SK-N-SH treated with all-trans-retinoic acid at 6 μM for 48 hours (cell line): ENCODE measurements at regions not wholly inside any gene's neighbourhood (a gene's known extent, or its start where the extent isn't known, plus 50 kb on each side); places are given as distances from the start of the nearest gene placed in this dataset.

Source experiments
- ATAC-seq: fragments of 200-7000 bp; cut with Tn5 transposase; 3 replicates; pipeline ENCODE4 v1.9.1; 2020; ENCODE audit warnings: mild to moderate bottlenecking, moderate library complexity
- ARNTL ChIP-seq: fragments of 450-650 bp; formaldehyde crosslinking; IDR thresholded peaks from 2 replicates; pipeline ENCODE4 v1.5.0; 2020; ENCODE audit warnings: low read depth, mild to moderate bottlenecking, moderate library complexity, borderline replicate concordance
- BACH2 ChIP-seq: fragments of 250-450 bp; sonication (Bioruptor Pico); IDR thresholded peaks from 2 replicates; pipeline ENCODE4 v1.9.0; 2021; ENCODE audit warnings: mild to moderate bottlenecking, borderline replicate concordance
- CREB5 ChIP-seq: fragments of 250-450 bp; sonication (Bioruptor Pico); IDR thresholded peaks from 2 replicates; pipeline ENCODE4 v1.5.1; 2020; ENCODE audit warnings: low read depth, mild to moderate bottlenecking, moderate library complexity
- CSDC2 ChIP-seq: fragments of 250-450 bp; sonication (Bioruptor Pico); IDR thresholded peaks from 2 replicates; pipeline ENCODE4 v1.5.0; 2020; ENCODE audit warnings: mild to moderate bottlenecking, moderate library complexity
- ESRRG ChIP-seq: fragments of 250-450 bp; sonication (Bioruptor Pico); IDR thresholded peaks from 2 replicates; pipeline ENCODE4 v1.6.1; 2021; ENCODE audit warnings: mild to moderate bottlenecking
- GLIS3 ChIP-seq: fragments of 250-450 bp; sonication (Bioruptor Pico); IDR thresholded peaks from 2 replicates; pipeline ENCODE4 v1.5.0; 2020; ENCODE audit warnings: mild to moderate bottlenecking, moderate library complexity
- ISL1 ChIP-seq: fragments of 250-450 bp; sonication (Bioruptor Pico); IDR thresholded peaks from 2 replicates; pipeline ENCODE4 v2.1.2; 2022; ENCODE audit warnings: mild to moderate bottlenecking, moderate library complexity
- OSR1 ChIP-seq: fragments of 250-450 bp; sonication (Bioruptor Pico); IDR thresholded peaks from 2 replicates; pipeline ENCODE4 v1.8.0; 2022; ENCODE audit warnings: moderate library complexity, mild to moderate bottlenecking, inconsistent platforms
- POU6F1 ChIP-seq: fragments of 250-450 bp; sonication (Bioruptor Pico); IDR thresholded peaks from 2 replicates; pipeline ENCODE4 v1.8.0; 2021; ENCODE audit warnings: low read depth, mild to moderate bottlenecking, moderate library complexity, borderline replicate concordance
- PPARA ChIP-seq: fragments of 250-450 bp; sonication (Bioruptor Pico); IDR thresholded peaks from 2 replicates; pipeline ENCODE4 v1.5.0; 2020; ENCODE audit warnings: mild to moderate bottlenecking, borderline replicate concordance
- RARB ChIP-seq: fragments of 250-450 bp; sonication (Bioruptor Pico); IDR thresholded peaks from 2 replicates; pipeline ENCODE4 v1.8.0; 2021; ENCODE audit warnings: mild to moderate bottlenecking, moderate library complexity
- TCF4 ChIP-seq: fragments of 250-450 bp; sonication (Bioruptor Pico); IDR thresholded peaks from 2 replicates; pipeline ENCODE4 v1.8.0; 2021; ENCODE audit warnings: mild to moderate bottlenecking, moderate library complexity, borderline replicate concordance
- TOX ChIP-seq: fragments of 250-450 bp; sonication (Bioruptor Pico); IDR thresholded peaks from 2 replicates; pipeline ENCODE4 v1.8.0; 2021; ENCODE audit warnings: mild to moderate bottlenecking, moderate library complexity, borderline replicate concordance
- ZC3H10 ChIP-seq: fragments of 250-450 bp; sonication (Bioruptor Pico); IDR thresholded peaks from 2 replicates; pipeline ENCODE4 v1.5.1; 2021; ENCODE audit warnings: mild to moderate bottlenecking, moderate library complexity
- ZFP3 ChIP-seq: fragments of 250-450 bp; sonication (Bioruptor Pico); IDR thresholded peaks from 2 replicates; pipeline ENCODE4 v1.5.0; 2020; ENCODE audit warnings: mild to moderate bottlenecking, moderate library complexity
- ZFP30 ChIP-seq: fragments of 450-650 bp; formaldehyde crosslinking; IDR thresholded peaks from 2 replicates; pipeline ENCODE4 v1.5.0; 2022; ENCODE audit warnings: mild to moderate bottlenecking, moderate library complexity
- ZNF565 ChIP-seq: fragments of 450-650 bp; formaldehyde crosslinking; conservative IDR thresholded peaks from 2 replicates; pipeline ENCODE4 v1.5.0; 2020; ENCODE audit warnings: low read depth, mild to moderate bottlenecking, moderate library complexity
- ZNF70 ChIP-seq: fragments of 450-650 bp; formaldehyde crosslinking; IDR thresholded peaks from 2 replicates; pipeline ENCODE4 v1.5.0; 2020; ENCODE audit warnings: mild to moderate bottlenecking, moderate library complexity
- ZNF8 ChIP-seq: fragments of 450-650 bp; formaldehyde crosslinking; IDR thresholded peaks from 2 replicates; pipeline ENCODE4 v1.5.0; 2020; ENCODE audit warnings: mild to moderate bottlenecking, moderate library complexity
- TF ChIP-seq, protein P1 (sequence below): fragments of 250-450 bp; sonication (Bioruptor Pico); IDR thresholded peaks from 2 replicates; pipeline ENCODE4 v1.5.1; 2021; ENCODE audit warnings: mild to moderate bottlenecking, moderate library complexity
- TF ChIP-seq, protein P2 (sequence below): fragments of 250-450 bp; sonication (Bioruptor Pico); IDR thresholded peaks from 2 replicates; pipeline ENCODE4 v1.5.0; 2020; ENCODE audit warnings: mild to moderate bottlenecking, moderate library complexity
- TF ChIP-seq, protein P3 (sequence below): fragments of 250-450 bp; sonication (Bioruptor Pico); IDR thresholded peaks from 2 replicates; pipeline ENCODE4 v1.8.0; 2020; ENCODE audit warnings: mild to moderate bottlenecking, moderate library complexity, borderline replicate concordance

DNA sequence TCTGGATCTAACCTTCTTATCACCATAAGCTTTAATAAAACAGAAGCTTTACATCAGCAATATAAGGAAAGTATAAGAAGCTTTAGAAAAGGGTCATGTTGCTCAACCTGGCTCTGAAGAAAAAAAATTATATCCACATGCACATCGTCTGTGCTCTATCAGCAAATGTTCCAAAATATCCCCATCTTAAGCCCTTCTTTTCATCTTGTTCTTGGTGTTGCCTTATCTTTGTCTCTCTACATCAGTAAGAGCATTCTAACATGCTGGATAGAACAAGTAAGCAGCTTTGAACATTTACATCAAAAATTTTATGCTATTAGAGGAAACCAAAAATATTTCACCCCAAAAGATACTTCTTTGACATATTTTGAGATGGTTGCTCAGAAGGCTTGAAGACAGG lies 157.8 kb upstream of the SNX7 start:
- TF ChIP-seq, protein P1, sequence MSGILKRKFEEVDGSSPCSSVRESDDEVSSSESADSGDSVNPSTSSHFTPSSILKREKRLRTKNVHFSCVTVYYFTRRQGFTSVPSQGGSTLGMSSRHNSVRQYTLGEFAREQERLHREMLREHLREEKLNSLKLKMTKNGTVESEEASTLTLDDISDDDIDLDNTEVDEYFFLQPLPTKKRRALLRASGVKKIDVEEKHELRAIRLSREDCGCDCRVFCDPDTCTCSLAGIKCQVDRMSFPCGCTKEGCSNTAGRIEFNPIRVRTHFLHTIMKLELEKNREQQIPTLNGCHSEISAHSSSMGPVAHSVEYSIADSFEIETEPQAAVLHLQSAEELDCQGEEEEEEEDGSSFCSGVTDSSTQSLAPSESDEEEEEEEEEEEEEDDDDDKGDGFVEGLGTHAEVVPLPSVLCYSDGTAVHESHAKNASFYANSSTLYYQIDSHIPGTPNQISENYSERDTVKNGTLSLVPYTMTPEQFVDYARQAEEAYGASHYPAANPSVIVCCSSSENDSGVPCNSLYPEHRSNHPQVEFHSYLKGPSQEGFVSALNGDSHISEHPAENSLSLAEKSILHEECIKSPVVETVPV: no peak
- TF ChIP-seq BACH2 (CRISPR knock-in tag) (no peak), ISL1 (CRISPR knock-in tag) (no peak), OSR1 (no peak)
- no peak for ATAC-seq

DNA sequence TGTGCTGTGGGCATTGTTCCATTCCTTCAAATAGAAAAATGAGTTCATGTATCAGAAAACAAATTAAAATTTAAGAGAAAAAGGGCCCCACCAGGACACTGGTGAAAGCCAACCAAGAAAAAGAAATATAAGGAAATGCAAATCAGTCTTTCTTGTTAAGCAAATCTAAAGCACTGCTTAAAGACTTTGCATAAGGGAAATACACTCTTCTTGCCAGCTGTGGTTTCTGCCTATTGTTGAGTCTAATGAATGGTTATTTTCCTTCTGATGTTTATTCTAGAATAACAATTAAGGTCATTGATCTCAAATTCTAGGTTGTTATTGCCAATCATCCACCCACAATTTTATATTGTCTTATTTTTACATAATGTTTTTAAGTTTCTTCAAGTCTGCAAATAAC lies 158.6 kb upstream of the SNX7 start:
- no peak for ATAC-seq
- TF ChIP-seq ZNF70 (CRISPR knock-in tag): no peak
- no peak for TF ChIP-seq ZC3H10 (CRISPR knock-in tag)
- TF ChIP-seq, protein P1: no peak
- no peak for TF ChIP-seq ZNF565
- no peak for TF ChIP-seq ISL1 (CRISPR knock-in tag)
- TF ChIP-seq TCF4 (CRISPR knock-in tag): no peak
- no peak for TF ChIP-seq PPARA (CRISPR knock-in tag)
- no peak for TF ChIP-seq ARNTL (CRISPR knock-in tag)
- TF ChIP-seq GLIS3 (CRISPR knock-in tag): no peak
- no peak for TF ChIP-seq ZNF8
- no peak for TF ChIP-seq RARB (CRISPR knock-in tag)
- no peak for TF ChIP-seq TOX (CRISPR knock-in tag)
- TF ChIP-seq ZFP3 (CRISPR knock-in tag): no peak
- no peak for TF ChIP-seq CSDC2 (CRISPR knock-in tag)
- TF ChIP-seq ESRRG (CRISPR knock-in tag): no peak
- TF ChIP-seq, protein P2, sequence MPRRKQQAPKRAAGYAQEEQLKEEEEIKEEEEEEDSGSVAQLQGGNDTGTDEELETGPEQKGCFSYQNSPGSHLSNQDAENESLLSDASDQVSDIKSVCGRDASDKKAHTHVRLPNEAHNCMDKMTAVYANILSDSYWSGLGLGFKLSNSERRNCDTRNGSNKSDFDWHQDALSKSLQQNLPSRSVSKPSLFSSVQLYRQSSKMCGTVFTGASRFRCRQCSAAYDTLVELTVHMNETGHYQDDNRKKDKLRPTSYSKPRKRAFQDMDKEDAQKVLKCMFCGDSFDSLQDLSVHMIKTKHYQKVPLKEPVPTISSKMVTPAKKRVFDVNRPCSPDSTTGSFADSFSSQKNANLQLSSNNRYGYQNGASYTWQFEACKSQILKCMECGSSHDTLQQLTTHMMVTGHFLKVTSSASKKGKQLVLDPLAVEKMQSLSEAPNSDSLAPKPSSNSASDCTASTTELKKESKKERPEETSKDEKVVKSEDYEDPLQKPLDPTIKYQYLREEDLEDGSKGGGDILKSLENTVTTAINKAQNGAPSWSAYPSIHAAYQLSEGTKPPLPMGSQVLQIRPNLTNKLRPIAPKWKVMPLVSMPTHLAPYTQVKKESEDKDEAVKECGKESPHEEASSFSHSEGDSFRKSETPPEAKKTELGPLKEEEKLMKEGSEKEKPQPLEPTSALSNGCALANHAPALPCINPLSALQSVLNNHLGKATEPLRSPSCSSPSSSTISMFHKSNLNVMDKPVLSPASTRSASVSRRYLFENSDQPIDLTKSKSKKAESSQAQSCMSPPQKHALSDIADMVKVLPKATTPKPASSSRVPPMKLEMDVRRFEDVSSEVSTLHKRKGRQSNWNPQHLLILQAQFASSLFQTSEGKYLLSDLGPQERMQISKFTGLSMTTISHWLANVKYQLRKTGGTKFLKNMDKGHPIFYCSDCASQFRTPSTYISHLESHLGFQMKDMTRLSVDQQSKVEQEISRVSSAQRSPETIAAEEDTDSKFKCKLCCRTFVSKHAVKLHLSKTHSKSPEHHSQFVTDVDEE (CRISPR knock-in tag): no peak
- TF ChIP-seq, all 23 proteins: peak for 0

GRCh38 chr1:98500324-98500723 lies 161.2 kb upstream of the SNX7 start:
- TF ChIP-seq TOX (CRISPR knock-in tag): no peak
- no peak for TF ChIP-seq ZNF565
- TF ChIP-seq PPARA (CRISPR knock-in tag): no peak
- TF ChIP-seq ZFP30 (CRISPR knock-in tag): no peak
- no peak for TF ChIP-seq ZC3H10 (CRISPR knock-in tag)
- TF ChIP-seq POU6F1 (CRISPR knock-in tag): no peak
- TF ChIP-seq RARB (CRISPR knock-in tag): no peak
- TF ChIP-seq, protein P2 (CRISPR knock-in tag): no peak
- TF ChIP-seq ZNF8: no peak
- TF ChIP-seq, protein P1: no peak
- TF ChIP-seq ESRRG (CRISPR knock-in tag): no peak
- TF ChIP-seq BACH2 (CRISPR knock-in tag): no peak
- TF ChIP-seq CREB5 (CRISPR knock-in tag): no peak
- TF ChIP-seq ZFP3 (CRISPR knock-in tag): no peak
- no peak for TF ChIP-seq ARNTL (CRISPR knock-in tag)
- TF ChIP-seq, protein P3, sequence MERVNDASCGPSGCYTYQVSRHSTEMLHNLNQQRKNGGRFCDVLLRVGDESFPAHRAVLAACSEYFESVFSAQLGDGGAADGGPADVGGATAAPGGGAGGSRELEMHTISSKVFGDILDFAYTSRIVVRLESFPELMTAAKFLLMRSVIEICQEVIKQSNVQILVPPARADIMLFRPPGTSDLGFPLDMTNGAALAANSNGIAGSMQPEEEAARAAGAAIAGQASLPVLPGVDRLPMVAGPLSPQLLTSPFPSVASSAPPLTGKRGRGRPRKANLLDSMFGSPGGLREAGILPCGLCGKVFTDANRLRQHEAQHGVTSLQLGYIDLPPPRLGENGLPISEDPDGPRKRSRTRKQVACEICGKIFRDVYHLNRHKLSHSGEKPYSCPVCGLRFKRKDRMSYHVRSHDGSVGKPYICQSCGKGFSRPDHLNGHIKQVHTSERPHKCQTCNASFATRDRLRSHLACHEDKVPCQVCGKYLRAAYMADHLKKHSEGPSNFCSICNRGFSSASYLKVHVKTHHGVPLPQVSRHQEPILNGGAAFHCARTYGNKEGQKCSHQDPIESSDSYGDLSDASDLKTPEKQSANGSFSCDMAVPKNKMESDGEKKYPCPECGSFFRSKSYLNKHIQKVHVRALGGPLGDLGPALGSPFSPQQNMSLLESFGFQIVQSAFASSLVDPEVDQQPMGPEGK: no peak
- no peak for ATAC-seq
